Stomach (tissue), 4 donors: ENCODE measurements at regions not wholly inside any gene's neighbourhood (a gene's known extent, or its start where the extent isn't known, plus 50 kb on each side); places are given as distances from the start of the nearest gene placed in this dataset.

Experiments used
- EP300 ChIP-seq: sonication (generic); formaldehyde crosslinking; IDR thresholded peaks from one replicate; pipeline ENCODE4 v1.6.1; 2017; ENCODE audit warnings: antibody characterized with exemption
- POLR2A ChIP-seq, 4 donors: fragments of 450-650 bp; IDR thresholded peaks; one replicate each; pipeline ENCODE4 v1.6.1; 2016; ENCODE audit warnings: antibody characterized with exemption in 4 of 4, control low read depth in 2 of 4, mild to moderate bottlenecking in 1 of 4, moderate library complexity in 1 of 4
- POLR2AphosphoS5 ChIP-seq, 3 donors: sonication (generic); formaldehyde crosslinking; IDR thresholded peaks; one replicate each; pipeline ENCODE4 v1.6.1; 2016; ENCODE audit warnings: antibody characterized with exemption in 3 of 3
- TF ChIP-seq, protein P1 (sequence below), 7 experiments: fragments of 450-650 bp in 4 of 7; fragments of 200-600 bp in 3 of 7; sonication (generic) in 3 of 7; IDR thresholded peaks; one replicate each; pipeline ENCODE4 v1.5.1; 2016 to 2019; ENCODE audit warnings: antibody characterized with exemption in 7 of 7, control low read depth in 2 of 7, mild to moderate bottlenecking in 1 of 7

DNA sequence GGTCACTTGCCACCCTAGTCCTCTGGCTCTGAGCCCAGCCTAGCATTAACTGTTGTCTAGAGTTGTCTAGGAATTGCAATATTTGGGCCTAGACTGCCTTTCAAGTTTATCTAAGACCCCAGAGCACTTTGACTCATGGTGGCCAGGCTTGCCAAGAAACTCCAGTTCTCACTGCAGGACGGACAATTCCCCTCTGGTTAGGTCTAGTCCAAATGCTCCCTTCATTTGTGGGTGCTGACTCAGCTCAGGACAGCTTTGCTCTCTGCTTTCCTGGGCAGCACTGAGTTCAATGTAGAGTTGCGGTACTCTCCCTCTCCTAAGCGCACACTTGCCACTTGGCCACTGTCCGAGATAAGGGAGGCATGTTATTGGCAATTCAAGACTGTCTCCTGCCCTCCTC is 619.4 kb downstream of the TLE1 start:
- TF ChIP-seq, protein P1, sequence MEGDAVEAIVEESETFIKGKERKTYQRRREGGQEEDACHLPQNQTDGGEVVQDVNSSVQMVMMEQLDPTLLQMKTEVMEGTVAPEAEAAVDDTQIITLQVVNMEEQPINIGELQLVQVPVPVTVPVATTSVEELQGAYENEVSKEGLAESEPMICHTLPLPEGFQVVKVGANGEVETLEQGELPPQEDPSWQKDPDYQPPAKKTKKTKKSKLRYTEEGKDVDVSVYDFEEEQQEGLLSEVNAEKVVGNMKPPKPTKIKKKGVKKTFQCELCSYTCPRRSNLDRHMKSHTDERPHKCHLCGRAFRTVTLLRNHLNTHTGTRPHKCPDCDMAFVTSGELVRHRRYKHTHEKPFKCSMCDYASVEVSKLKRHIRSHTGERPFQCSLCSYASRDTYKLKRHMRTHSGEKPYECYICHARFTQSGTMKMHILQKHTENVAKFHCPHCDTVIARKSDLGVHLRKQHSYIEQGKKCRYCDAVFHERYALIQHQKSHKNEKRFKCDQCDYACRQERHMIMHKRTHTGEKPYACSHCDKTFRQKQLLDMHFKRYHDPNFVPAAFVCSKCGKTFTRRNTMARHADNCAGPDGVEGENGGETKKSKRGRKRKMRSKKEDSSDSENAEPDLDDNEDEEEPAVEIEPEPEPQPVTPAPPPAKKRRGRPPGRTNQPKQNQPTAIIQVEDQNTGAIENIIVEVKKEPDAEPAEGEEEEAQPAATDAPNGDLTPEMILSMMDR (IDR thresholded peaks at IDR 0.05) = no peak
- TF ChIP-seq POLR2A (IDR thresholded peaks at IDR 0.05) (no peak), EP300 (no peak), POLR2AphosphoS5 (IDR thresholded peaks at IDR 0.05) (no peak)
